ENCODE measurements at regions not wholly inside any gene's neighbourhood (a gene's known extent, or its start where the extent isn't known, plus 50 kb on each side); places are given as distances from the start of the nearest gene placed in this dataset.

GRCh38 chr12:116352315-116352835, 74.9 kb upstream of the MED13L start:
- no peak for TF ChIP-seq POLR2A (IDR thresholded peaks at IDR 0.05; ENCODE audit: insufficient read depth in 1 of 2, low read depth in 2 of 2, low read length in 2 of 2)
- no peak for TF ChIP-seq EZH2 (conservative IDR thresholded peaks at IDR 0.05; ENCODE audit: low read depth, low read length)
